ENCODE measurements at regions not wholly inside any gene's neighbourhood (a gene's known extent, or its start where the extent isn't known, plus 50 kb on each side); places are given as distances from the start of the nearest gene placed in this dataset.

DNA sequence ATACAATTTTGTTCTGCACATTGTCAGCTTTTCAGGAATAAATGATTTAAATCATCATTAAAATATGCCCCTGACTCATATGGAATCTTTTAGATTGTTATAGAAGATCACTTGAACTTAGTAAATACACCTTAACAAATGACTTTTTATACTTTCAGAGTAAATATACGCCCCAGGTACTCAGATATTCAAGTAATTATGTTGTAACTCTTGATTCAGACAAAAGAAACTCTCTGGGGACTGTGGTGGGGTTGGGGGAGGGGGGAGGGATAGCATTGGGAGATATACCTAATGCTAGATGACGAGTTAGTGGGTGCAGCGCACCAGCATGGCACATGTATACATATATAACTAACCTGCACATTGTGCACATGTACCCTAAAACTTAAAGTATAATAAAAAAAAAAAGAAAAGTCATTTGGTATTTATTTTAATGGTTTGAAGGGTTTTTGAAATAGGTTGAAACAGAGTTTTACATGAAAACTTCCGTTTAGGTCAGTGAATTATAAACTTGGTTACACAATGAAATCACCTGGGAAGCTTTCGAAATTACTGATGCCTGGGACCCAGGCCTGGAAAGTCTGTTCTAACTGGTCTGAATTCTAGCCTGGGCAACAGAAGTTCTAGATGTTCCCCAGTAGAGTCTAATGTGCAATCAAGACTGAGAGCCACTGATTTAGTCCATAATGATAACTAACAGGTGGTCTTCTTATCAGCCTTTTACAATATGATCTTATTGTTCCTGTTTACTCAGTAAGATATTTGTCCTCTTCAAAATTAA, 320.5 kb upstream of the NR5A2 start:
- TF ChIP-seq, protein P1, sequence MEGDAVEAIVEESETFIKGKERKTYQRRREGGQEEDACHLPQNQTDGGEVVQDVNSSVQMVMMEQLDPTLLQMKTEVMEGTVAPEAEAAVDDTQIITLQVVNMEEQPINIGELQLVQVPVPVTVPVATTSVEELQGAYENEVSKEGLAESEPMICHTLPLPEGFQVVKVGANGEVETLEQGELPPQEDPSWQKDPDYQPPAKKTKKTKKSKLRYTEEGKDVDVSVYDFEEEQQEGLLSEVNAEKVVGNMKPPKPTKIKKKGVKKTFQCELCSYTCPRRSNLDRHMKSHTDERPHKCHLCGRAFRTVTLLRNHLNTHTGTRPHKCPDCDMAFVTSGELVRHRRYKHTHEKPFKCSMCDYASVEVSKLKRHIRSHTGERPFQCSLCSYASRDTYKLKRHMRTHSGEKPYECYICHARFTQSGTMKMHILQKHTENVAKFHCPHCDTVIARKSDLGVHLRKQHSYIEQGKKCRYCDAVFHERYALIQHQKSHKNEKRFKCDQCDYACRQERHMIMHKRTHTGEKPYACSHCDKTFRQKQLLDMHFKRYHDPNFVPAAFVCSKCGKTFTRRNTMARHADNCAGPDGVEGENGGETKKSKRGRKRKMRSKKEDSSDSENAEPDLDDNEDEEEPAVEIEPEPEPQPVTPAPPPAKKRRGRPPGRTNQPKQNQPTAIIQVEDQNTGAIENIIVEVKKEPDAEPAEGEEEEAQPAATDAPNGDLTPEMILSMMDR (IDR thresholded peaks at IDR 0.05; ENCODE audit: borderline replicate concordance, extremely low read depth, low read length, poor library complexity, severe bottlenecking), result no peak
- no peak for TF ChIP-seq EZH2 (IDR thresholded peaks at IDR 0.05; ENCODE audit: borderline replicate concordance, low read depth, low read length, severe bottlenecking)

All from DND-41 (cell line).